ENCODE measurements at regions not wholly inside any gene's neighbourhood (a gene's known extent, or its start where the extent isn't known, plus 50 kb on each side); places are given as distances from the start of the nearest gene placed in this dataset.
"Not testable (repeated sequence)": the region's sequence is repeated elsewhere in the genome, so short reads cannot be mapped to it uniquely, and the experiment has no call there.

- Histone ChIP-seq H3K27me3 (ENCODE audit: control insufficient read depth in 2 of 2, insufficient read depth in 2 of 2, low read length in 2 of 2) (no peaks in the 10 kb centered on the region), H3K9ac (ENCODE audit: low read depth in 1 of 2, low read length in 2 of 2) (no peak overlapping the region), H3K27ac (ENCODE audit: low read depth in 2 of 2, low read length in 2 of 2) (no peak overlapping the region), H3K9me3 (ENCODE audit: control insufficient read depth in 2 of 2, low read length in 2 of 2) (no peaks in the 10 kb centered on the region), H3K4me1 (ENCODE audit: control insufficient read depth in 2 of 2, insufficient read depth in 2 of 2, low read length in 2 of 2) (no peaks in the 10 kb centered on the region), H3K36me3 (ENCODE audit: control insufficient read depth in 2 of 2, insufficient read depth in 2 of 2, low read length in 2 of 2) (no peaks in the 10 kb centered on the region), H3K4me3 (ENCODE audit: low read length in 2 of 2) (no peak overlapping the region)
Observed at GRCh38 chr13:80527400-80527799, 186.5 kb upstream of the SPRY2 start.

DNA sequence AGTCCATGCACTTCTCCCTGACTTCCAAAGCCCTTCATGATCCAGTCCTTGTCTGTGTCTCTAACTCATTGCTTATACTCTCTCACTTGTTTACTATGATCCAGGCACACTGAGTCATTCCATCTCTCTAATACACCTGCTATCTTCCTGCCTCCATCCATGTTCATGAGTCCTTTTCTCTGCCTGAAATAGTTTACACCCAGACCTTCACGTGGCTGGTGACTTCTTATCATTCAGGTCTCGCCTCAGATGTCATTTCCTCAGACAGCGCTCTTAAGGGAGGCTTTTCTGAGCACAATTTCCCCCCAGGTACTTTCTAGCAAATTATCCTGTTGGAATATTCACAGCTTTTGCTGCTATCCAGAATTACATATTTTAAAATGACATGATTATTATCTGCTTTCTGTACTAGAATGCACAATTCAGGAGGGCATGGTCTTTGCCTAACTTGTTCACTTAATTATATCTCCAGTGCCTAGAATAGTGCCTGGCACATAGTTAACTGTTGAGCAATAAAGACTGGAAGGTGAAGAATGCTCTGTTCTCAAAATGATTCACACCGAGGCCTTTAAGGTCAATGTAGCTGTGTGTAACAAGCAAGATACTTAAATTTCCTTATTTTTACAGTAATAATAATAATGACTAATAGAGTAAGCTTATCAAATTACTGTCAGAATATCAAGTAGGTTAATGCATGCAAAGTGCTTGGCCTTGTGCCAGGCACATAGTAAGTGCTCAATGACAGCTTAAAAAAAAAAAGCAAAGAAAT is 183.7 kb upstream of the SPRY2 start:
- no peaks in the 10 kb centered on the region for H3K9me3 ChIP-seq (ENCODE audit: control insufficient read depth in 2 of 2, low read length in 2 of 2)
- H3K27me3 ChIP-seq (ENCODE audit: control insufficient read depth in 2 of 2, insufficient read depth in 2 of 2, low read length in 2 of 2), result no peaks in the 10 kb centered on the region
- H3K9ac ChIP-seq (ENCODE audit: low read depth in 1 of 2, low read length in 2 of 2), result no peak overlapping the region
- H3K27ac ChIP-seq (ENCODE audit: low read depth in 2 of 2, low read length in 2 of 2), result no peak overlapping the region
- no peak overlapping the region for H3K4me3 ChIP-seq (ENCODE audit: low read length in 2 of 2)
- H3K4me1 ChIP-seq (ENCODE audit: control insufficient read depth in 2 of 2, insufficient read depth in 2 of 2, low read length in 2 of 2), result no peaks in the 10 kb centered on the region
- H3K36me3 ChIP-seq (ENCODE audit: control insufficient read depth in 2 of 2, insufficient read depth in 2 of 2, low read length in 2 of 2), result no peaks in the 10 kb centered on the region

DNA sequence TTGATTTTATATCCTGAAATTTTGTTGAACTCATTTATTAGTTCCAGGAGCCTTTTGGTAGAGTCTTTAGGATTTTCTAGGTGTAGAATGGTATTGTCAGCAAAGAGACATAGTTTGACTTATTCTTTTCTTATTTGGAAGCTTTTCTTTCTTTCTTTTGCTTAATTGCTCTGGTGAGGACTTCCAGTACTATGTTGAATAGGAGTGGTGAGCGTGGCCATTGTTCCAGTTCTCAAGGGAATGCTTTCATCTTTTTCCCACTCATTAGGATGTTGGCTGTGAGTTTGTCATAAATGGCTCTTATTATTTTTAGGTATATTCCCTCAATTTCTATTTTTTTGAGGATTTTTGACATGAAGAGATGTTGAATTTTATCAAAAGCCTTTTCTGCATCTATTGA is 182.2 kb upstream of the SPRY2 start:
- no peaks in the 10 kb centered on the region for H3K4me1 ChIP-seq (ENCODE audit: control insufficient read depth in 2 of 2, insufficient read depth in 2 of 2, low read length in 2 of 2)
- H3K9me3 ChIP-seq (ENCODE audit: control insufficient read depth in 2 of 2, low read length in 2 of 2), result no peaks in the 10 kb centered on the region
- no peak overlapping the region for H3K4me3 ChIP-seq (ENCODE audit: low read length in 2 of 2)
- H3K27me3 ChIP-seq (ENCODE audit: control insufficient read depth in 2 of 2, insufficient read depth in 2 of 2, low read length in 2 of 2), result no peaks in the 10 kb centered on the region
- H3K36me3 ChIP-seq (ENCODE audit: control insufficient read depth in 2 of 2, insufficient read depth in 2 of 2, low read length in 2 of 2), result no peaks in the 10 kb centered on the region
- no peak overlapping the region for H3K27ac ChIP-seq (ENCODE audit: low read depth in 2 of 2, low read length in 2 of 2)
- H3K9ac ChIP-seq (ENCODE audit: low read depth in 1 of 2, low read length in 2 of 2), result no peak overlapping the region

DNA sequence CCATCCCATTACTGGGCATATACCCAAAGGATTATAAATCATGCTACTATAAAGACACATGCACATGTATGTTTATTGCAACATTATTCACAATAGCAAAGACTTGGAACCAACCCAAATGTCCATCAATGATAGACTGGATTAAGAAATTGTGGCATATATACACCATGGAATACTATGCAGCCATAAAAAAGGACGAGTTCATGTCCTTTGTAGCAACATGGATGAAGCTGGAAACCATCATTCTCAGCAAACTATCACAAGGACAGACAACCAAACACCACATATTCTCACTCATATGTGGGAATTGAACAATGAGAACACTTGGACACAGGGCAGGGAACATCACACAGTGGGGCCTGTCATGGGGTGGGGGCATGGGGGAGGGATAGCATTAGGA is 181.5 kb upstream of the SPRY2 start:
- not testable (repeated sequence) for H3K4me3 ChIP-seq (ENCODE audit: low read length in 2 of 2); H3K36me3 ChIP-seq (ENCODE audit: control insufficient read depth in 2 of 2, insufficient read depth in 2 of 2, low read length in 2 of 2); H3K9me3 ChIP-seq (ENCODE audit: control insufficient read depth in 2 of 2, low read length in 2 of 2); H3K4me1 ChIP-seq (ENCODE audit: control insufficient read depth in 2 of 2, insufficient read depth in 2 of 2, low read length in 2 of 2); H3K27me3 ChIP-seq (ENCODE audit: control insufficient read depth in 2 of 2, insufficient read depth in 2 of 2, low read length in 2 of 2); H3K9ac ChIP-seq (ENCODE audit: low read depth in 1 of 2, low read length in 2 of 2); H3K27ac ChIP-seq (ENCODE audit: low read depth in 2 of 2, low read length in 2 of 2)

DNA sequence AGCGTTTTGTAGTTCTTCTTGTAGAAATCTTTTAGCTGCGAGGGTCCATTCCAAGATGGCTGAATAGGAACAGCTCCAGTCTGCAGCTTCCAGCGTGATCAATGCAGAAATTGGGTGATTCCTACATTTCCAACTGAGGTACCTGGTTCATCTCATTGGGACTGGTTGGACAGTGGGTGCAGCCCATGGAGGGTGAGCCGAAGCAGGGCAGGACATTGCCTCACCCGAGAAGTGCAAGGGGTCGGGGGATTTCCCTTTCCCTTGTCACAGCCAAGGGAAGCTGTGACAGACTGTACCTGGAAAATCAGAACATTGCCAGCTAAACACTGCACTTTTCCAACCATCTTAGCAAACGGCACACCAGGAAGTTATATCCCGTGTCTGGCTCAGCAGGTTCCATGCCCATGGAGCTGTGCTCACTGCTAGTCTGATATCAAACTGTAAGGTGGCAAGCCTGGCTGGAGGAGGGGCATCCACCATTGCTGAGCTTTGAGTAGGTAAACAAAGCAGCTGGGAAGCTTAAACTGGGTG is 176.0 kb upstream of the SPRY2 start:
- Histone ChIP-seq H3K27ac (ENCODE audit: low read depth in 2 of 2, low read length in 2 of 2) (no peak overlapping the region), H3K36me3 (ENCODE audit: control insufficient read depth in 2 of 2, insufficient read depth in 2 of 2, low read length in 2 of 2) (no peaks in the 10 kb centered on the region), H3K9me3 (ENCODE audit: control insufficient read depth in 2 of 2, low read length in 2 of 2) (no peaks in the 10 kb centered on the region), H3K4me1 (ENCODE audit: control insufficient read depth in 2 of 2, insufficient read depth in 2 of 2, low read length in 2 of 2) (no peaks in the 10 kb centered on the region), H3K9ac (ENCODE audit: low read depth in 1 of 2, low read length in 2 of 2) (no peak overlapping the region), H3K27me3 (ENCODE audit: control insufficient read depth in 2 of 2, insufficient read depth in 2 of 2, low read length in 2 of 2) (no peaks in the 10 kb centered on the region), H3K4me3 (ENCODE audit: low read length in 2 of 2) (no peak overlapping the region)

- Histone ChIP-seq H3K4me1 (ENCODE audit: control insufficient read depth in 2 of 2, insufficient read depth in 2 of 2, low read length in 2 of 2) (no peaks in the 10 kb centered on the region), H3K27me3 (ENCODE audit: control insufficient read depth in 2 of 2, insufficient read depth in 2 of 2, low read length in 2 of 2) (no peaks in the 10 kb centered on the region), H3K9ac (ENCODE audit: low read depth in 1 of 2, low read length in 2 of 2) (no peak overlapping the region), H3K36me3 (ENCODE audit: control insufficient read depth in 2 of 2, insufficient read depth in 2 of 2, low read length in 2 of 2) (no peaks in the 10 kb centered on the region), H3K9me3 (ENCODE audit: control insufficient read depth in 2 of 2, low read length in 2 of 2) (no peaks in the 10 kb centered on the region), H3K4me3 (ENCODE audit: low read length in 2 of 2) (no peak overlapping the region), H3K27ac (ENCODE audit: low read depth in 2 of 2, low read length in 2 of 2) (no peak overlapping the region)
Observed at GRCh38 chr13:80515296-80515695, 174.4 kb upstream of the SPRY2 start.

- Histone ChIP-seq H3K27ac (ENCODE audit: low read depth in 2 of 2, low read length in 2 of 2) (no peak overlapping the region), H3K27me3 (ENCODE audit: control insufficient read depth in 2 of 2, insufficient read depth in 2 of 2, low read length in 2 of 2) (no peaks in the 10 kb centered on the region), H3K9ac (ENCODE audit: low read depth in 1 of 2, low read length in 2 of 2) (no peak overlapping the region), H3K36me3 (ENCODE audit: control insufficient read depth in 2 of 2, insufficient read depth in 2 of 2, low read length in 2 of 2) (no peaks in the 10 kb centered on the region), H3K4me1 (ENCODE audit: control insufficient read depth in 2 of 2, insufficient read depth in 2 of 2, low read length in 2 of 2) (no peaks in the 10 kb centered on the region), H3K9me3 (ENCODE audit: control insufficient read depth in 2 of 2, low read length in 2 of 2) (no peaks in the 10 kb centered on the region), H3K4me3 (ENCODE audit: low read length in 2 of 2) (no peak overlapping the region)
Observed at GRCh38 chr13:80513196-80513595, 172.3 kb upstream of the SPRY2 start.

- H3K36me3 ChIP-seq (ENCODE audit: control insufficient read depth in 2 of 2, insufficient read depth in 2 of 2, low read length in 2 of 2), result no peaks in the 10 kb centered on the region
- H3K27me3 ChIP-seq (ENCODE audit: control insufficient read depth in 2 of 2, insufficient read depth in 2 of 2, low read length in 2 of 2), result no peaks in the 10 kb centered on the region
- H3K27ac ChIP-seq (ENCODE audit: low read depth in 2 of 2, low read length in 2 of 2), result no peak overlapping the region
- H3K4me1 ChIP-seq (ENCODE audit: control insufficient read depth in 2 of 2, insufficient read depth in 2 of 2, low read length in 2 of 2), result no peaks in the 10 kb centered on the region
- H3K4me3 ChIP-seq (ENCODE audit: low read length in 2 of 2), result no peak overlapping the region
- no peak overlapping the region for H3K9ac ChIP-seq (ENCODE audit: low read depth in 1 of 2, low read length in 2 of 2)
- H3K9me3 ChIP-seq (ENCODE audit: control insufficient read depth in 2 of 2, low read length in 2 of 2), result no peaks in the 10 kb centered on the region
Observed at GRCh38 chr13:80510686-80511085, 169.8 kb upstream of the SPRY2 start.

- Histone ChIP-seq H3K27me3 (ENCODE audit: control insufficient read depth in 2 of 2, insufficient read depth in 2 of 2, low read length in 2 of 2) (no peaks in the 10 kb centered on the region), H3K9me3 (ENCODE audit: control insufficient read depth in 2 of 2, low read length in 2 of 2) (no peaks in the 10 kb centered on the region)
Observed at GRCh38 chr13:80509264-80509663, 168.3 kb upstream of the SPRY2 start.

DNA sequence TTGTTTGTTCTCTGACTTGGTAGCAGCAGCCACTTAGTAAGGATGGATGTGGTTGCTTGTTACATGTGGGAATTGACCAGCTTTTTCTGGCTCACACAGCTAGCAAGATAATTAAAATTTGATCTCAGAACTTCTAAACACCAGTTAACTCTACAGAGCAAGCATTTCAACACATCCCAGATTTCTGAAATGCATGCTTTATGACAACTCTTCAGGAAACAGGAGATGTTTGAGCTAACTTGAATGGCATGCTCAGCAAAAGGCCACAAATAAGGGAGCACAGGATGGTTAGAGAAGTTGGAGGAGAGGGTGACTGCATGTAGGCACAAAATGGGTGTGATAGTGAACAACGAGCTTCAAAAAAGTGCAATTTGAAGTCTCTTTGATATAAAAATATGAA is 167.1 kb upstream of the SPRY2 start:
- Histone ChIP-seq H3K27me3 (ENCODE audit: control insufficient read depth in 2 of 2, insufficient read depth in 2 of 2, low read length in 2 of 2) (no peaks in the 10 kb centered on the region), H3K9me3 (ENCODE audit: control insufficient read depth in 2 of 2, low read length in 2 of 2) (no peaks in the 10 kb centered on the region), H3K27ac (ENCODE audit: low read depth in 2 of 2, low read length in 2 of 2) (no peak overlapping the region), H3K4me3 (ENCODE audit: low read length in 2 of 2) (no peak overlapping the region), H3K4me1 (ENCODE audit: control insufficient read depth in 2 of 2, insufficient read depth in 2 of 2, low read length in 2 of 2) (no peaks in the 10 kb centered on the region), H3K36me3 (ENCODE audit: control insufficient read depth in 2 of 2, insufficient read depth in 2 of 2, low read length in 2 of 2) (no peaks in the 10 kb centered on the region), H3K9ac (ENCODE audit: low read depth in 1 of 2, low read length in 2 of 2) (no peak overlapping the region)

More at GRCh38 chr13:80509264-80509663, 168.3 kb upstream of the SPRY2 start:
- Histone ChIP-seq H3K9ac (ENCODE audit: low read depth in 1 of 2, low read length in 2 of 2) (no peak overlapping the region), H3K4me1 (ENCODE audit: control insufficient read depth in 2 of 2, insufficient read depth in 2 of 2, low read length in 2 of 2) (no peaks in the 10 kb centered on the region), H3K27ac (ENCODE audit: low read depth in 2 of 2, low read length in 2 of 2) (no peak overlapping the region), H3K4me3 (ENCODE audit: low read length in 2 of 2) (no peak overlapping the region), H3K36me3 (ENCODE audit: control insufficient read depth in 2 of 2, insufficient read depth in 2 of 2, low read length in 2 of 2) (no peaks in the 10 kb centered on the region)

All from mucosa of rectum (tissue), 2 donors.